GM23338 (cell line): ENCODE measurements at regions not wholly inside any gene's neighbourhood (a gene's known extent, or its start where the extent isn't known, plus 50 kb on each side); places are given as distances from the start of the nearest gene placed in this dataset.

Experiments used
- ATAC-seq: fragments of 200-7000 bp; cut with Tn5 transposase; 3 replicates; pipeline ENCODE4 v1.9.1; 2020
- DNase-seq: peaks from one replicate; pipeline ENCODE4 v3.0.0-alpha.2; 2015; ENCODE audit warnings: low spot score
- H2AFZ ChIP-seq: fragments of 200-600 bp; sonication (generic); 2 replicates; pipeline ENCODE4 v1.8.0; 2016; ENCODE audit warnings: antibody characterized with exemption, mild to moderate bottlenecking, moderate library complexity
- H3F3A ChIP-seq: fragments of 200-600 bp; sonication (generic); replicated peaks from 2 replicates; pipeline ENCODE4 v1.8.0; 2017; ENCODE audit warnings: antibody characterized with exemption, mixed run types, low read depth
- H3K27ac ChIP-seq: fragments of 200-600 bp; sonication (generic); 2 replicates; pipeline ENCODE4 v1.6.1; 2016; ENCODE audit warnings: low read depth
- H3K27me3 ChIP-seq: fragments of 200-600 bp; sonication (generic); 2 replicates; pipeline ENCODE4 v1.8.0; 2016; ENCODE audit warnings: mild to moderate bottlenecking, mixed run types, moderate library complexity; ENCODE audit not compliant: insufficient read depth
- H3K36me3 ChIP-seq: fragments of 200-600 bp; sonication (generic); 2 replicates; pipeline ENCODE4 v1.8.0; 2016; ENCODE audit warnings: mild to moderate bottlenecking; ENCODE audit not compliant: insufficient read depth
- H3K4me1 ChIP-seq: fragments of 200-600 bp; sonication (generic); 2 replicates; pipeline ENCODE4 v1.8.0; 2016; ENCODE audit warnings: mild to moderate bottlenecking, moderate library complexity; ENCODE audit not compliant: insufficient read depth
- H3K4me2 ChIP-seq: fragments of 200-600 bp; sonication (generic); 2 replicates; pipeline ENCODE4 v1.7.1; 2017; ENCODE audit warnings: mixed run types
- H3K4me3 ChIP-seq: fragments of 200-600 bp; sonication (generic); 2 replicates; pipeline ENCODE4 v1.6.1; 2016; ENCODE audit warnings: mixed run types
- H3K79me2 ChIP-seq: fragments of 200-600 bp; sonication (generic); replicated peaks from 2 replicates; pipeline ENCODE4 v1.8.0; 2017; ENCODE audit warnings: mild to moderate bottlenecking; ENCODE audit not compliant: insufficient read depth
- H3K9me2 ChIP-seq: fragments of 200-600 bp; sonication (generic); 2 replicates; pipeline ENCODE4 v1.8.0; 2017; ENCODE audit not compliant: insufficient read depth
- H4K20me1 ChIP-seq: fragments of 200-600 bp; sonication (generic); replicated peaks from 2 replicates; pipeline ENCODE4 v1.8.0; 2017; ENCODE audit warnings: mild to moderate bottlenecking; ENCODE audit not compliant: insufficient read depth
- H3K27ac Mint-ChIP-seq: 2 replicates; pipeline ENCODE4 v1.8.0; 2020; ENCODE audit warnings: inconsistent platforms, mild to moderate bottlenecking, moderate library complexity, mixed read lengths
- H3K27me3 Mint-ChIP-seq: 3 replicates; pipeline ENCODE4 v1.8.0; 2022; ENCODE audit warnings: low read depth, mild to moderate bottlenecking, moderate library complexity, mixed read lengths, inconsistent platforms; ENCODE audit not compliant: insufficient read depth, poor library complexity
- H3K36me3 Mint-ChIP-seq: 3 replicates; pipeline ENCODE4 v1.8.0; 2021; ENCODE audit warnings: low read depth, mild to moderate bottlenecking, inconsistent platforms, moderate library complexity, mixed read lengths
- H3K4me1 Mint-ChIP-seq: 3 replicates; pipeline ENCODE4 v1.8.0; 2020; ENCODE audit warnings: mild to moderate bottlenecking, inconsistent platforms, mixed read lengths
- H3K4me3 Mint-ChIP-seq: 3 replicates; pipeline ENCODE4 v1.8.0; 2021; ENCODE audit warnings: moderate library complexity, mild to moderate bottlenecking, inconsistent platforms, mixed read lengths
- H3K9me3 Mint-ChIP-seq: 3 replicates; pipeline ENCODE4 v1.8.0; 2020; ENCODE audit warnings: moderate library complexity, mild to moderate bottlenecking, inconsistent platforms, mixed read lengths
- EZH2 ChIP-seq: fragments of 200-600 bp; sonication (generic); IDR thresholded peaks from one replicate; pipeline ENCODE4 v1.8.0; 2017; ENCODE audit warnings: antibody characterized with exemption, mild to moderate bottlenecking, low read depth; ENCODE audit not compliant: unreplicated experiment
- EZH2phosphoT487 ChIP-seq: fragments of 200-600 bp; sonication (generic); IDR thresholded peaks from one replicate; pipeline ENCODE4 v1.8.1; 2018; ENCODE audit warnings: antibody characterized with exemption; ENCODE audit not compliant: unreplicated experiment
- JUNB ChIP-seq: IDR thresholded peaks from one replicate; pipeline ENCODE4 v1.6.1; 2016; ENCODE audit warnings: antibody characterized with exemption; ENCODE audit not compliant: unreplicated experiment
- NANOG ChIP-seq: IDR thresholded peaks from 2 replicates; pipeline ENCODE4 v1.6.1; 2016; ENCODE audit warnings: antibody characterized with exemption, borderline replicate concordance
- POLR2AphosphoS5 ChIP-seq: IDR thresholded peaks from 2 replicates; pipeline ENCODE4 v1.6.1; 2016; ENCODE audit warnings: antibody characterized with exemption, low read depth
- STAT1 ChIP-seq: IDR thresholded peaks from one replicate; pipeline ENCODE4 v1.6.1; 2016; ENCODE audit warnings: antibody characterized with exemption; ENCODE audit not compliant: unreplicated experiment
- ZNF114 ChIP-seq: fragments of 250-450 bp; sonication (Bioruptor Pico); IDR thresholded peaks from 2 replicates; pipeline ENCODE4 v1.5.0; 2020; ENCODE audit warnings: mild to moderate bottlenecking, moderate library complexity
- ZNF331 ChIP-seq: fragments of 250-450 bp; sonication (Bioruptor Pico); IDR thresholded peaks from 2 replicates; pipeline ENCODE4 v1.5.0; 2020; ENCODE audit warnings: low read depth, mild to moderate bottlenecking, moderate library complexity
- TF ChIP-seq, protein P1 (sequence below): IDR thresholded peaks from 2 replicates; pipeline ENCODE4 v1.6.1; 2016; ENCODE audit warnings: antibody characterized with exemption
- TF ChIP-seq, protein P2 (sequence below): IDR thresholded peaks from one replicate; pipeline ENCODE4 v1.6.1; 2018; ENCODE audit warnings: antibody characterized with exemption; ENCODE audit not compliant: unreplicated experiment
- TF ChIP-seq, protein P3 (sequence below): fragments of 250-450 bp; sonication (Bioruptor Pico); IDR thresholded peaks from 2 replicates; pipeline ENCODE4 v1.5.0; 2020; ENCODE audit warnings: mild to moderate bottlenecking, moderate library complexity

DNA sequence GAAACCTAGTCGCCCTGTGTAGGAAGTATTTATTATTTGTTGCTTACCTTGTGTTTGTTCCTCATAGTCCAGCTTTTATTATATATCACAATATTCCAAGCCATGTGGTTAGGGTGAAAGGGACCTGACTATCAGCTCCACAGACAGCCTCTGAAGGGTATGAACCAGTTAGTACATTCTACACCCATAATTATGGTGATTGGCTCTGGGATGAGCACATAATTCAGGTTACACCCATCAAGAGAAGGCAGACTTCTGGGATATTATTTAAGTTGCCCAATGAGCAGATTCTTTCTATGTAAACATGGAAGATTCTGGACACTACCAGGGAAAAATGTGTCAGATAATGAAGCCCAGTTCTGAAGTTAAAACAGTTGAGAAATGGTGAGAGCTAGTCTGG, 168.0 kb downstream of the KIF4B start:
- no peaks in the 10 kb centered on the region for H3K4me1 Mint-ChIP-seq
- H3F3A ChIP-seq, result no peaks in the 10 kb centered on the region
- H3K4me3 Mint-ChIP-seq, result no peak overlapping the region
- TF ChIP-seq, protein P1, sequence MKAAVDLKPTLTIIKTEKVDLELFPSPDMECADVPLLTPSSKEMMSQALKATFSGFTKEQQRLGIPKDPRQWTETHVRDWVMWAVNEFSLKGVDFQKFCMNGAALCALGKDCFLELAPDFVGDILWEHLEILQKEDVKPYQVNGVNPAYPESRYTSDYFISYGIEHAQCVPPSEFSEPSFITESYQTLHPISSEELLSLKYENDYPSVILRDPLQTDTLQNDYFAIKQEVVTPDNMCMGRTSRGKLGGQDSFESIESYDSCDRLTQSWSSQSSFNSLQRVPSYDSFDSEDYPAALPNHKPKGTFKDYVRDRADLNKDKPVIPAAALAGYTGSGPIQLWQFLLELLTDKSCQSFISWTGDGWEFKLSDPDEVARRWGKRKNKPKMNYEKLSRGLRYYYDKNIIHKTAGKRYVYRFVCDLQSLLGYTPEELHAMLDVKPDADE, result no peak
- TF ChIP-seq NANOG (no peak), POLR2AphosphoS5 (no peak), JUNB (no peak), EZH2phosphoT487 (no peak), STAT1 (no peak), ZNF331 (no peak), ZNF114 (CRISPR knock-in tag) (no peak), EZH2 (no peak)
- TF ChIP-seq, protein P2, sequence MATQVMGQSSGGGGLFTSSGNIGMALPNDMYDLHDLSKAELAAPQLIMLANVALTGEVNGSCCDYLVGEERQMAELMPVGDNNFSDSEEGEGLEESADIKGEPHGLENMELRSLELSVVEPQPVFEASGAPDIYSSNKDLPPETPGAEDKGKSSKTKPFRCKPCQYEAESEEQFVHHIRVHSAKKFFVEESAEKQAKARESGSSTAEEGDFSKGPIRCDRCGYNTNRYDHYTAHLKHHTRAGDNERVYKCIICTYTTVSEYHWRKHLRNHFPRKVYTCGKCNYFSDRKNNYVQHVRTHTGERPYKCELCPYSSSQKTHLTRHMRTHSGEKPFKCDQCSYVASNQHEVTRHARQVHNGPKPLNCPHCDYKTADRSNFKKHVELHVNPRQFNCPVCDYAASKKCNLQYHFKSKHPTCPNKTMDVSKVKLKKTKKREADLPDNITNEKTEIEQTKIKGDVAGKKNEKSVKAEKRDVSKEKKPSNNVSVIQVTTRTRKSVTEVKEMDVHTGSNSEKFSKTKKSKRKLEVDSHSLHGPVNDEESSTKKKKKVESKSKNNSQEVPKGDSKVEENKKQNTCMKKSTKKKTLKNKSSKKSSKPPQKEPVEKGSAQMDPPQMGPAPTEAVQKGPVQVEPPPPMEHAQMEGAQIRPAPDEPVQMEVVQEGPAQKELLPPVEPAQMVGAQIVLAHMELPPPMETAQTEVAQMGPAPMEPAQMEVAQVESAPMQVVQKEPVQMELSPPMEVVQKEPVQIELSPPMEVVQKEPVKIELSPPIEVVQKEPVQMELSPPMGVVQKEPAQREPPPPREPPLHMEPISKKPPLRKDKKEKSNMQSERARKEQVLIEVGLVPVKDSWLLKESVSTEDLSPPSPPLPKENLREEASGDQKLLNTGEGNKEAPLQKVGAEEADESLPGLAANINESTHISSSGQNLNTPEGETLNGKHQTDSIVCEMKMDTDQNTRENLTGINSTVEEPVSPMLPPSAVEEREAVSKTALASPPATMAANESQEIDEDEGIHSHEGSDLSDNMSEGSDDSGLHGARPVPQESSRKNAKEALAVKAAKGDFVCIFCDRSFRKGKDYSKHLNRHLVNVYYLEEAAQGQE, result no peak
- ATAC-seq, result no peak
- H3K9me2 ChIP-seq, result peaks cover 15% of the 10 kb centered on the region; the same call in 1 of the 2 replicates
- H3K27ac Mint-ChIP-seq, result no peak overlapping the region
- H3K36me3 ChIP-seq, result no peaks in the 10 kb centered on the region
- no peaks in the 10 kb centered on the region for H3K79me2 ChIP-seq
- H4K20me1 ChIP-seq, result no peaks in the 10 kb centered on the region
- no peak overlapping the region for H3K4me2 ChIP-seq
- no peaks in the 10 kb centered on the region for H3K27me3 ChIP-seq
- H2AFZ ChIP-seq, result no peak overlapping the region
- H3K4me3 ChIP-seq, result no peak overlapping the region
- peaks cover 15% of the 10 kb centered on the region for H3K9me3 Mint-ChIP-seq
- peaks cover 2% of the 10 kb centered on the region for H3K27me3 Mint-ChIP-seq
- DNase-seq, result no peak
- H3K36me3 Mint-ChIP-seq, result no peaks in the 10 kb centered on the region
- no peaks in the 10 kb centered on the region for H3K4me1 ChIP-seq
- H3K27ac ChIP-seq, result no peak overlapping the region

DNA sequence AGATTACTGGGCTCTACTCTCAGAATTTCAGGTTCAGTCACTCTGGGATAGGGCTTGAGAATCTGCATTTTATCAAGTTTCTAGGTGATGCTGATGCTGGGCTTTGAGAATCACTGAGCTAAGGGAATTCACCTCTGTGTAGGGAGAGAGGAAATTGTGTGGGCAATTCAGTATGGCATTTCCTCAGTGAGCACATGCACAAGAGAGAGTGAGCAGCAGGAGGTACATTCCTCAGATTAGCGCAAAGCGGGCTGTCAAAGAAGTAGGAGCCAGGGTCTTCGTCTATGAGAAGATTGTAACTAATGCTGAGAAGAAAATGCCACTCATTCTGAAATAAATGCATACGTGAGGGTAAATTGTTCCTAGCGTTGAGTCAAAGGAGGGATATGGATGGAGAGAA, 175.9 kb downstream of the KIF4B start:
- no peaks in the 10 kb centered on the region for H3K36me3 Mint-ChIP-seq
- Histone ChIP-seq H3K27ac (no peak overlapping the region), H3K79me2 (no peaks in the 10 kb centered on the region), H3K27me3 (no peaks in the 10 kb centered on the region), H3F3A (no peaks in the 10 kb centered on the region), H3K4me3 (no peak overlapping the region), H3K9me2 (peaks cover 12% of the 10 kb centered on the region), H2AFZ (peak overlapping the region; percentile 4; the same call in 1 of the 2 replicates), H3K4me2 (no peak overlapping the region), H3K36me3 (0 out of 2 replicates have a peak, but pooled peaks cover 4% of the 10 kb centered on the region), H3K4me1 (peaks cover 15% of the 10 kb centered on the region; the same call in 1 of the 2 replicates), H4K20me1 (no peaks in the 10 kb centered on the region)
- H3K27me3 Mint-ChIP-seq, result peaks cover 5% of the 10 kb centered on the region
- H3K27ac Mint-ChIP-seq, result peak overlapping the region; percentile 16; the same call in 1 of the 2 replicates
- peaks cover 18% of the 10 kb centered on the region for H3K4me1 Mint-ChIP-seq
- DNase-seq (peak; percentile 59), ATAC-seq (peak; percentile 76)
- H3K4me3 Mint-ChIP-seq, result no peak overlapping the region
- peaks cover 3% of the 10 kb centered on the region; the same call in 1 of the 3 replicates for H3K9me3 Mint-ChIP-seq
- TF ChIP-seq JUNB (no peak), ZNF331 (no peak), STAT1 (no peak), POLR2AphosphoS5 (no peak)
- TF ChIP-seq, protein P3, sequence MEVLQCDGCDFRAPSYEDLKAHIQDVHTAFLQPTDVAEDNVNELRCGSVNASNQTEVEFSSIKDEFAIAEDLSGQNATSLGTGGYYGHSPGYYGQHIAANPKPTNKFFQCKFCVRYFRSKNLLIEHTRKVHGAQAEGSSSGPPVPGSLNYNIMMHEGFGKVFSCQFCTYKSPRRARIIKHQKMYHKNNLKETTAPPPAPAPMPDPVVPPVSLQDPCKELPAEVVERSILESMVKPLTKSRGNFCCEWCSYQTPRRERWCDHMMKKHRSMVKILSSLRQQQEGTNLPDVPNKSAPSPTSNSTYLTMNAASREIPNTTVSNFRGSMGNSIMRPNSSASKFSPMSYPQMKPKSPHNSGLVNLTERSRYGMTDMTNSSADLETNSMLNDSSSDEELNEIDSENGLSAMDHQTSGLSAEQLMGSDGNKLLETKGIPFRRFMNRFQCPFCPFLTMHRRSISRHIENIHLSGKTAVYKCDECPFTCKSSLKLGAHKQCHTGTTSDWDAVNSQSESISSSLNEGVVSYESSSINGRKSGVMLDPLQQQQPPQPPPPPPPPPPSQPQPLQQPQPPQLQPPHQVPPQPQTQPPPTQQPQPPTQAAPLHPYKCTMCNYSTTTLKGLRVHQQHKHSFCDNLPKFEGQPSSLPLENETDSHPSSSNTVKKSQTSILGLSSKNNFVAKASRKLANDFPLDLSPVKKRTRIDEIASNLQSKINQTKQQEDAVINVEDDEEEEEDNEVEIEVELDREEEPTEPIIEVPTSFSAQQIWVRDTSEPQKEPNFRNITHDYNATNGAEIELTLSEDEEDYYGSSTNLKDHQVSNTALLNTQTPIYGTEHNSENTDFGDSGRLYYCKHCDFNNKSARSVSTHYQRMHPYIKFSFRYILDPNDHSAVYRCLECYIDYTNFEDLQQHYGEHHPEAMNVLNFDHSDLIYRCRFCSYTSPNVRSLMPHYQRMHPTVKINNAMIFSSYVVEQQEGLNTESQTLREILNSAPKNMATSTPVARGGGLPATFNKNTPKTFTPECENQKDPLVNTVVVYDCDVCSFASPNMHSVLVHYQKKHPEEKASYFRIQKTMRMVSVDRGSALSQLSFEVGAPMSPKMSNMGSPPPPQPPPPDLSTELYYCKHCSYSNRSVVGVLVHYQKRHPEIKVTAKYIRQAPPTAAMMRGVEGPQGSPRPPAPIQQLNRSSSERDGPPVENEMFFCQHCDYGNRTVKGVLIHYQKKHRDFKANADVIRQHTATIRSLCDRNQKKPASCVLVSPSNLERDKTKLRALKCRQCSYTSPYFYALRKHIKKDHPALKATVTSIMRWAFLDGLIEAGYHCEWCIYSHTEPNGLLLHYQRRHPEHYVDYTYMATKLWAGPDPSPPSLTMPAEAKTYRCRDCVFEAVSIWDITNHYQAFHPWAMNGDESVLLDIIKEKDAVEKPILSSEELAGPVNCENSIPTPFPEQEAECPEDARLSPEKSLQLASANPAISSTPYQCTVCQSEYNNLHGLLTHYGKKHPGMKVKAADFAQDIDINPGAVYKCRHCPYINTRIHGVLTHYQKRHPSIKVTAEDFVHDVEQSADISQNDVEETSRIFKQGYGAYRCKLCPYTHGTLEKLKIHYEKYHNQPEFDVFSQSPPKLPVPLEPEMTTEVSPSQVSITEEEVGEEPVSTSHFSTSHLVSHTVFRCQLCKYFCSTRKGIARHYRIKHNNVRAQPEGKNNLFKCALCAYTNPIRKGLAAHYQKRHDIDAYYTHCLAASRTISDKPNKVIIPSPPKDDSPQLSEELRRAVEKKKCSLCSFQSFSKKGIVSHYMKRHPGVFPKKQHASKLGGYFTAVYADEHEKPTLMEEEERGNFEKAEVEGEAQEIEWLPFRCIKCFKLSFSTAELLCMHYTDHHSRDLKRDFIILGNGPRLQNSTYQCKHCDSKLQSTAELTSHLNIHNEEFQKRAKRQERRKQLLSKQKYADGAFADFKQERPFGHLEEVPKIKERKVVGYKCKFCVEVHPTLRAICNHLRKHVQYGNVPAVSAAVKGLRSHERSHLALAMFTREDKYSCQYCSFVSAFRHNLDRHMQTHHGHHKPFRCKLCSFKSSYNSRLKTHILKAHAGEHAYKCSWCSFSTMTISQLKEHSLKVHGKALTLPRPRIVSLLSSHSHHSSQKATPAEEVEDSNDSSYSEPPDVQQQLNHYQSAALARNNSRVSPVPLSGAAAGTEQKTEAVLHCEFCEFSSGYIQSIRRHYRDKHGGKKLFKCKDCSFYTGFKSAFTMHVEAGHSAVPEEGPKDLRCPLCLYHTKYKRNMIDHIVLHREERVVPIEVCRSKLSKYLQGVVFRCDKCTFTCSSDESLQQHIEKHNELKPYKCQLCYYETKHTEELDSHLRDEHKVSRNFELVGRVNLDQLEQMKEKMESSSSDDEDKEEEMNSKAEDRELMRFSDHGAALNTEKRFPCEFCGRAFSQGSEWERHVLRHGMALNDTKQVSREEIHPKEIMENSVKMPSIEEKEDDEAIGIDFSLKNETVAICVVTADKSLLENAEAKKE (CRISPR knock-in tag), result no peak
